WTC11 (cell line): ENCODE measurements at regions not wholly inside any gene's neighbourhood (a gene's known extent, or its start where the extent isn't known, plus 50 kb on each side); places are given as distances from the start of the nearest gene placed in this dataset.

Source experiments
- ATAC-seq: fragments of 200-7000 bp; cut with Tn5 transposase; 2 replicates; pipeline ENCODE4 v1.10.0; 2021; ENCODE audit warnings: mild to moderate bottlenecking, moderate library complexity
- CTCF ChIA-PET: fragments of 300-600 bp; sonication (Branson Sonifier 250); formaldehyde crosslinking; loops from one replicate; lab custom pipeline; 2021; ENCODE audit warnings: antibody characterized with exemption; lab: Charles Lee
- POLR2A ChIA-PET: fragments of 350-600 bp; sonication (Branson Sonifier 250); formaldehyde crosslinking; loops from one replicate; lab custom pipeline; 2021; ENCODE audit warnings: antibody characterized with exemption; lab: Charles Lee
- DNase-seq: peaks from one replicate; pipeline ENCODE4 v3.0.0; 2021; ENCODE audit warnings: low spot score
- H3K27ac Mint-ChIP-seq: 2 replicates; pipeline ENCODE4 v1.8.0; 2021; ENCODE audit warnings: mixed read lengths
- H3K27me3 Mint-ChIP-seq: 2 replicates; pipeline ENCODE4 v1.8.0; 2021; ENCODE audit warnings: low read depth, mild to moderate bottlenecking, moderate library complexity, mixed read lengths
- H3K36me3 Mint-ChIP-seq: 2 replicates; pipeline ENCODE4 v1.8.0; 2021; ENCODE audit warnings: mixed read lengths
- H3K4me1 Mint-ChIP-seq: 2 replicates; pipeline ENCODE4 v1.8.0; 2022; ENCODE audit warnings: mixed read lengths
- H3K4me3 Mint-ChIP-seq: 2 replicates; pipeline ENCODE4 v1.8.0; 2021; ENCODE audit warnings: mild to moderate bottlenecking, moderate library complexity, mixed read lengths
- H3K9me3 Mint-ChIP-seq: 2 replicates; pipeline ENCODE4 v1.8.0; 2021; ENCODE audit warnings: mixed read lengths
- ATF1 ChIP-seq: sonication (generic); formaldehyde crosslinking; IDR thresholded peaks from 2 replicates; pipeline ENCODE4 v1.8.1; 2023; ENCODE audit warnings: mild to moderate bottlenecking, moderate library complexity, missing genetic modification reagents
- ATF3 ChIP-seq: sonication (generic); formaldehyde crosslinking; conservative IDR thresholded peaks from 2 replicates; pipeline ENCODE4 v1.8.1; 2022; ENCODE audit warnings: mild to moderate bottlenecking, missing genetic modification reagents
- CBFB ChIP-seq: sonication (generic); formaldehyde crosslinking; IDR thresholded peaks from 2 replicates; pipeline ENCODE4 v1.8.1; 2022; ENCODE audit warnings: mild to moderate bottlenecking, low read depth, missing genetic modification reagents
- CTCF ChIP-seq: fragments of 200-600 bp; IDR thresholded peaks from 2 replicates; pipeline ENCODE4 v1.8.0; 2022; ENCODE audit warnings: antibody characterized with exemption
- E2F1 ChIP-seq: sonication (generic); formaldehyde crosslinking; IDR thresholded peaks from 2 replicates; pipeline ENCODE4 v1.8.0; 2022; ENCODE audit warnings: mild to moderate bottlenecking, missing genetic modification reagents
- E2F4 ChIP-seq: sonication (generic); formaldehyde crosslinking; IDR thresholded peaks from 2 replicates; pipeline ENCODE4 v1.8.1; 2022; ENCODE audit warnings: low read depth, mild to moderate bottlenecking, moderate library complexity, missing genetic modification reagents, borderline replicate concordance
- E2F5 ChIP-seq: sonication (generic); formaldehyde crosslinking; IDR thresholded peaks from 2 replicates; pipeline ENCODE4 v1.8.1; 2022; ENCODE audit warnings: mild to moderate bottlenecking, moderate library complexity, missing genetic modification reagents
- EMX1 ChIP-seq: fragments of 250-450 bp; sonication (Bioruptor Pico); IDR thresholded peaks from 2 replicates; pipeline ENCODE4 v1.8.0; 2021; ENCODE audit warnings: mild to moderate bottlenecking
- ESRRA ChIP-seq: sonication (generic); formaldehyde crosslinking; IDR thresholded peaks from 2 replicates; pipeline ENCODE4 v1.8.1; 2022; ENCODE audit warnings: mild to moderate bottlenecking, missing genetic modification reagents, borderline replicate concordance
- ETV6 ChIP-seq: sonication (generic); formaldehyde crosslinking; IDR thresholded peaks from 2 replicates; pipeline ENCODE4 v1.8.1; 2022; ENCODE audit warnings: mild to moderate bottlenecking, missing genetic modification reagents
- FOXK1 ChIP-seq: sonication (generic); formaldehyde crosslinking; IDR thresholded peaks from 2 replicates; pipeline ENCODE4 v1.8.0; 2022; ENCODE audit warnings: mild to moderate bottlenecking, moderate library complexity, missing genetic modification reagents
- GTF2I ChIP-seq: fragments of 250-450 bp; sonication (Bioruptor Pico); conservative IDR thresholded peaks from 2 replicates; pipeline ENCODE4 v1.4.0; 2021; ENCODE audit warnings: mild to moderate bottlenecking
- HMGA2 ChIP-seq: fragments of 250-450 bp; sonication (Bioruptor Pico); IDR thresholded peaks from 2 replicates; pipeline ENCODE4 v1.4.0; 2021; ENCODE audit warnings: mild to moderate bottlenecking, moderate library complexity
- HMGXB4 ChIP-seq: sonication (generic); formaldehyde crosslinking; IDR thresholded peaks from 2 replicates; pipeline ENCODE4 v1.8.1; 2023; ENCODE audit warnings: mild to moderate bottlenecking, moderate library complexity, missing genetic modification reagents
- MXD4 ChIP-seq: fragments of 250-450 bp; sonication (Bioruptor Pico); IDR thresholded peaks from 2 replicates; pipeline ENCODE4 v1.8.0; 2021; ENCODE audit warnings: mild to moderate bottlenecking, moderate library complexity, borderline replicate concordance
- MYBL2 ChIP-seq: sonication (generic); formaldehyde crosslinking; IDR thresholded peaks from 2 replicates; pipeline ENCODE4 v1.8.1; 2023; ENCODE audit warnings: mild to moderate bottlenecking, moderate library complexity, missing genetic modification reagents
- NFATC4 ChIP-seq: fragments of 250-450 bp; sonication (Bioruptor Pico); IDR thresholded peaks from 2 replicates; pipeline ENCODE4 v1.9.0; 2021; ENCODE audit warnings: mild to moderate bottlenecking
- NFE2L1 ChIP-seq: sonication (generic); formaldehyde crosslinking; IDR thresholded peaks from 2 replicates; pipeline ENCODE4 v1.8.1; 2023; ENCODE audit warnings: missing genetic modification reagents
- OVOL2 ChIP-seq: fragments of 250-450 bp; sonication (Bioruptor Pico); IDR thresholded peaks from 2 replicates; pipeline ENCODE4 v1.9.0; 2021; ENCODE audit warnings: mild to moderate bottlenecking, borderline replicate concordance
- PRDM15 ChIP-seq: sonication (generic); formaldehyde crosslinking; IDR thresholded peaks from 2 replicates; pipeline ENCODE4 v1.8.0; 2022; ENCODE audit warnings: missing genetic modification reagents
- RORB ChIP-seq: fragments of 250-450 bp; sonication (Bioruptor Pico); IDR thresholded peaks from 2 replicates; pipeline ENCODE4 v1.9.0; 2021; ENCODE audit warnings: mild to moderate bottlenecking
- TP53 ChIP-seq: sonication (generic); formaldehyde crosslinking; IDR thresholded peaks from 2 replicates; pipeline ENCODE4 v1.8.1; 2023; ENCODE audit warnings: mild to moderate bottlenecking, missing genetic modification reagents
- ZNF138 ChIP-seq: sonication (generic); formaldehyde crosslinking; conservative IDR thresholded peaks from 2 replicates; pipeline ENCODE4 v1.8.1; 2022; ENCODE audit warnings: mild to moderate bottlenecking, moderate library complexity, missing genetic modification reagents
- ZNF232 ChIP-seq: sonication (generic); formaldehyde crosslinking; IDR thresholded peaks from 2 replicates; pipeline ENCODE4 v1.8.0; 2022; ENCODE audit warnings: mild to moderate bottlenecking, missing genetic modification reagents
- ZNF263 ChIP-seq: sonication (generic); formaldehyde crosslinking; IDR thresholded peaks from 2 replicates; pipeline ENCODE4 v1.8.1; 2022; ENCODE audit warnings: low read depth, mild to moderate bottlenecking, moderate library complexity, missing genetic modification reagents

GRCh38 chr18:42292654-42293053, 337.6 kb downstream of the PIK3C3 start:
- CTCF ChIA-PET, result no interaction called here
- Mint-ChIP-seq H3K36me3 (0 out of 2 replicates have a peak, but pooled peaks cover 3% of the 10 kb centered on the region), H3K27me3 (no peaks in the 10 kb centered on the region), H3K9me3 (peaks cover 6% of the 10 kb centered on the region), H3K4me3 (no peak overlapping the region), H3K4me1 (no peaks in the 10 kb centered on the region), H3K27ac (no peak overlapping the region)
- no peak for ATAC-seq
- TF ChIP-seq ETV6 (CRISPR knock-in tag) (no peak), MYBL2 (CRISPR knock-in tag) (no peak), E2F5 (CRISPR knock-in tag) (no peak), EMX1 (CRISPR knock-in tag) (no peak), PRDM15 (CRISPR knock-in tag) (no peak), ATF3 (no peak), OVOL2 (CRISPR knock-in tag) (no peak), HMGA2 (CRISPR knock-in tag) (no peak), E2F1 (CRISPR knock-in tag) (no peak), ATF1 (CRISPR knock-in tag) (no peak), ZNF232 (CRISPR knock-in tag) (no peak), TP53 (CRISPR knock-in tag) (no peak), ESRRA (CRISPR knock-in tag) (no peak), RORB (CRISPR knock-in tag) (no peak), CTCF (no peak), MXD4 (no peak)
- POLR2A ChIA-PET, result no interaction called here
- no peak for DNase-seq

GRCh38 chr18:42296192-42296591, 341.2 kb downstream of the PIK3C3 start:
- Mint-ChIP-seq H3K4me3 (no peak overlapping the region), H3K27ac (no peak overlapping the region), H3K9me3 (peaks cover 6% of the 10 kb centered on the region), H3K36me3 (0 out of 2 replicates have a peak, but pooled peaks cover 3% of the 10 kb centered on the region), H3K27me3 (no peaks in the 10 kb centered on the region), H3K4me1 (peaks cover 11% of the 10 kb centered on the region)
- POLR2A ChIA-PET, result no interaction called here
- ATAC-seq (no peak), DNase-seq (no peak)
- TF ChIP-seq ZNF263 (CRISPR knock-in tag) (no peak), CBFB (CRISPR knock-in tag) (no peak), HMGXB4 (CRISPR knock-in tag) (no peak), NFE2L1 (CRISPR knock-in tag) (no peak), NFATC4 (CRISPR knock-in tag) (no peak), GTF2I (CRISPR knock-in tag) (no peak), ZNF138 (CRISPR knock-in tag) (no peak), E2F1 (CRISPR knock-in tag) (no peak), E2F4 (CRISPR knock-in tag) (no peak), RORB (CRISPR knock-in tag) (no peak), FOXK1 (no peak)
- CTCF ChIA-PET, result interaction anchor here (0.8 to 1.1 kb wide), 2 partner anchors 8 to 1125 kb away, joined by 3 to 6 read pairs; no protein-coding TSS in a partner anchor
